GM12878 (cell line): ENCODE measurements at regions not wholly inside any gene's neighbourhood (a gene's known extent, or its start where the extent isn't known, plus 50 kb on each side); places are given as distances from the start of the nearest gene placed in this dataset.

ENCODE experiments used
- CBX5 ChIP-seq: sonication (generic); IDR thresholded peaks from 2 replicates; pipeline ENCODE4 v1.6.1; 2016; ENCODE audit warnings: low read depth, moderate library complexity, mild to moderate bottlenecking, inconsistent platforms
- CREB1 ChIP-seq: IDR thresholded peaks from 2 replicates; pipeline ENCODE4 v1.6.1; 2012; ENCODE audit warnings: low read depth, mild to moderate bottlenecking, inconsistent platforms
- POLR2A ChIP-seq: IDR thresholded peaks from 2 replicates; pipeline ENCODE4 v1.6.1; 2011; ENCODE audit warnings: low read depth, mild to moderate bottlenecking, low read length
- TARDBP ChIP-seq: IDR thresholded peaks from 2 replicates; pipeline ENCODE4 v1.6.1; 2016; ENCODE audit warnings: borderline replicate concordance
- TCF12 ChIP-seq: IDR thresholded peaks from 2 replicates; pipeline ENCODE4 v1.6.1; 2011; ENCODE audit warnings: low read depth, mild to moderate bottlenecking, low read length
- TF ChIP-seq, protein P1 (sequence below), 3 experiments: IDR thresholded peaks in 2 of 3; conservative IDR thresholded peaks in 1 of 3; 2 replicates each; pipeline ENCODE4 v1.5.1; 2011; ENCODE audit warnings: low read depth in 3 of 3, low read length in 3 of 3, mild to moderate bottlenecking in 3 of 3, control low read depth in 2 of 3, moderate library complexity in 2 of 3, inconsistent platforms in 1 of 3, mixed read lengths in 1 of 3; ENCODE audit not compliant: control insufficient read depth in 2 of 3, insufficient read depth in 1 of 3; ENCODE audit errors: extremely low read depth in 1 of 3
- TF ChIP-seq, protein P2 (sequence below): IDR thresholded peaks from 2 replicates; pipeline ENCODE4 v1.6.1; 2012; ENCODE audit warnings: improper control_type of control experiment, low read depth, low read length; ENCODE audit not compliant: insufficient replicate concordance

DNA sequence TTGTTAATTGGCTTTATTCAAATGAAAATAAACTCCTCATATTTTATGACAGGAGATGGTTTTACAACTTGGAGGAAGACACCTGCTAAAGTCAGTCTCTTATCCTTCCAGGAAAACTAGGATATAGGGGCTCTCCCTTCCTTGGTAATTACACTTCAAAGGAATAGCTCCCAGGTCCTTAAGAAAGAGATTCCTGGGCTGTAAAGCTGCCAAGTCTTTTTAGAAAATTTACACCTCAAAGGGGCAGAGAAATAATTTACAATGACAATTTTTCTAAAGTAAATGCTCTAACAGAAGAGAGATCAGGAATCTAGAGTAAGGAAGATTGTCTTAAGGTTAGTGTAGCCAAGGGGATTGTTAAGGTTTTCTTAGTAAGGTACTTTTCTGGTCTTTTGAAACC, 1359.0 kb downstream of the OLFM4 start:
- TF ChIP-seq TARDBP = no peak
- TF ChIP-seq POLR2A = no peak
- TF ChIP-seq, protein P1, sequence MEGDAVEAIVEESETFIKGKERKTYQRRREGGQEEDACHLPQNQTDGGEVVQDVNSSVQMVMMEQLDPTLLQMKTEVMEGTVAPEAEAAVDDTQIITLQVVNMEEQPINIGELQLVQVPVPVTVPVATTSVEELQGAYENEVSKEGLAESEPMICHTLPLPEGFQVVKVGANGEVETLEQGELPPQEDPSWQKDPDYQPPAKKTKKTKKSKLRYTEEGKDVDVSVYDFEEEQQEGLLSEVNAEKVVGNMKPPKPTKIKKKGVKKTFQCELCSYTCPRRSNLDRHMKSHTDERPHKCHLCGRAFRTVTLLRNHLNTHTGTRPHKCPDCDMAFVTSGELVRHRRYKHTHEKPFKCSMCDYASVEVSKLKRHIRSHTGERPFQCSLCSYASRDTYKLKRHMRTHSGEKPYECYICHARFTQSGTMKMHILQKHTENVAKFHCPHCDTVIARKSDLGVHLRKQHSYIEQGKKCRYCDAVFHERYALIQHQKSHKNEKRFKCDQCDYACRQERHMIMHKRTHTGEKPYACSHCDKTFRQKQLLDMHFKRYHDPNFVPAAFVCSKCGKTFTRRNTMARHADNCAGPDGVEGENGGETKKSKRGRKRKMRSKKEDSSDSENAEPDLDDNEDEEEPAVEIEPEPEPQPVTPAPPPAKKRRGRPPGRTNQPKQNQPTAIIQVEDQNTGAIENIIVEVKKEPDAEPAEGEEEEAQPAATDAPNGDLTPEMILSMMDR (IDR thresholded peaks at IDR 0.05 in 2 of 3, conservative IDR thresholded peaks at IDR 0.05 in 1 of 3; ENCODE audit: control insufficient read depth in 2 of 3, extremely low read depth in 1 of 3, insufficient read depth in 1 of 3, low read depth in 3 of 3, low read length in 3 of 3) = no peak
- no peak for TF ChIP-seq CBX5
- TF ChIP-seq CREB1 = no peak
- TF ChIP-seq, protein P2, sequence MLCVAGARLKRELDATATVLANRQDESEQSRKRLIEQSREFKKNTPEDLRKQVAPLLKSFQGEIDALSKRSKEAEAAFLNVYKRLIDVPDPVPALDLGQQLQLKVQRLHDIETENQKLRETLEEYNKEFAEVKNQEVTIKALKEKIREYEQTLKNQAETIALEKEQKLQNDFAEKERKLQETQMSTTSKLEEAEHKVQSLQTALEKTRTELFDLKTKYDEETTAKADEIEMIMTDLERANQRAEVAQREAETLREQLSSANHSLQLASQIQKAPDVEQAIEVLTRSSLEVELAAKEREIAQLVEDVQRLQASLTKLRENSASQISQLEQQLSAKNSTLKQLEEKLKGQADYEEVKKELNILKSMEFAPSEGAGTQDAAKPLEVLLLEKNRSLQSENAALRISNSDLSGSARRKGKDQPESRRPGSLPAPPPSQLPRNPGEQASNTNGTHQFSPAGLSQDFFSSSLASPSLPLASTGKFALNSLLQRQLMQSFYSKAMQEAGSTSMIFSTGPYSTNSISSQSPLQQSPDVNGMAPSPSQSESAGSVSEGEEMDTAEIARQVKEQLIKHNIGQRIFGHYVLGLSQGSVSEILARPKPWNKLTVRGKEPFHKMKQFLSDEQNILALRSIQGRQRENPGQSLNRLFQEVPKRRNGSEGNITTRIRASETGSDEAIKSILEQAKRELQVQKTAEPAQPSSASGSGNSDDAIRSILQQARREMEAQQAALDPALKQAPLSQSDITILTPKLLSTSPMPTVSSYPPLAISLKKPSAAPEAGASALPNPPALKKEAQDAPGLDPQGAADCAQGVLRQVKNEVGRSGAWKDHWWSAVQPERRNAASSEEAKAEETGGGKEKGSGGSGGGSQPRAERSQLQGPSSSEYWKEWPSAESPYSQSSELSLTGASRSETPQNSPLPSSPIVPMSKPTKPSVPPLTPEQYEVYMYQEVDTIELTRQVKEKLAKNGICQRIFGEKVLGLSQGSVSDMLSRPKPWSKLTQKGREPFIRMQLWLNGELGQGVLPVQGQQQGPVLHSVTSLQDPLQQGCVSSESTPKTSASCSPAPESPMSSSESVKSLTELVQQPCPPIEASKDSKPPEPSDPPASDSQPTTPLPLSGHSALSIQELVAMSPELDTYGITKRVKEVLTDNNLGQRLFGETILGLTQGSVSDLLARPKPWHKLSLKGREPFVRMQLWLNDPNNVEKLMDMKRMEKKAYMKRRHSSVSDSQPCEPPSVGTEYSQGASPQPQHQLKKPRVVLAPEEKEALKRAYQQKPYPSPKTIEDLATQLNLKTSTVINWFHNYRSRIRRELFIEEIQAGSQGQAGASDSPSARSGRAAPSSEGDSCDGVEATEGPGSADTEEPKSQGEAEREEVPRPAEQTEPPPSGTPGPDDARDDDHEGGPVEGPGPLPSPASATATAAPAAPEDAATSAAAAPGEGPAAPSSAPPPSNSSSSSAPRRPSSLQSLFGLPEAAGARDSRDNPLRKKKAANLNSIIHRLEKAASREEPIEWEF = no peak
- TF ChIP-seq TCF12 = no peak
